Tibial nerve (tissue), 4 donors: ENCODE measurements at regions not wholly inside any gene's neighbourhood (a gene's known extent, or its start where the extent isn't known, plus 50 kb on each side); places are given as distances from the start of the nearest gene placed in this dataset.

Source experiments
- EP300 ChIP-seq, 2 donors: sonication (generic); formaldehyde crosslinking; IDR thresholded peaks; one replicate each; pipeline ENCODE4 v1.6.1; 2017; ENCODE audit warnings: antibody characterized with exemption in 2 of 2, mild to moderate bottlenecking in 1 of 2
- POLR2A ChIP-seq, 2 donors: fragments of 450-650 bp; IDR thresholded peaks; one replicate each; pipeline ENCODE4 v1.6.1; 2017; ENCODE audit warnings: antibody characterized with exemption in 2 of 2, mild to moderate bottlenecking in 2 of 2, moderate library complexity in 2 of 2
- TF ChIP-seq, protein P1 (sequence below), 5 experiments: fragments of 200-600 bp in 3 of 5; fragments of 450-650 bp in 2 of 5; sonication (generic) in 3 of 5; IDR thresholded peaks; one replicate each; pipeline ENCODE4 v1.5.1; 2016 to 2019; ENCODE audit warnings: antibody characterized with exemption in 5 of 5, mild to moderate bottlenecking in 3 of 5, moderate library complexity in 2 of 5

DNA sequence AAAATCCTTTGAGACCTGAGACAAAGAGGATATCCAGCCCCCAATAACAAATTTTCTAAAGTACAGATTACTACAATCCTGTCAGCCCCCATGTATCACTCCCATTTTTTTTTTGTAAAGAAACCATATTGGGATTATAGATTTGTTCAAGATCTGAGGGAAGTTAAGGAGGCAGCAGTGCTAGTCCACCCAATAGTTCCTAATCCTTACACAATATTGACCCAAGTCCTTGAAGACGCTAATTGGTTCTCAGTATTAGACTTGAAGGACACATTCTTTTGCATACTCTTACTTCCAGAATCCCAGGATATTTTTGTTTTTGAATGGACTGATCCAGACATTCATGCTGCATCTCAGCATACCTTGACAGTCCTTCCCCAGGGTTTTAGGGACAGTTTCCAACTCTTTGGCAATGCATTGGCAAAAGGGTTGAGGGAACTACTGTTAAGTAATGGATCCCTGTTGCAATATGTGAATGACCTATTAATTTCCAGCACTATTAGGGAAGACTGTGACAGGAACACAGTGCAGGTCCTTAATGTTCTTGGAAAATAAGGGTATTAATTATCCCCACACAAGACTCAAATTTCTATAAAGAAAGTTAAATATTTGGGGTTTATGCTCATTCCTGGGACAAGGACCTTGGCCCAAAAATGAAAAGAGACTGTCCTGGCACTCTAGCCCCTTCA, 1519.5 kb upstream of the SEL1L start:
- TF ChIP-seq, protein P1, sequence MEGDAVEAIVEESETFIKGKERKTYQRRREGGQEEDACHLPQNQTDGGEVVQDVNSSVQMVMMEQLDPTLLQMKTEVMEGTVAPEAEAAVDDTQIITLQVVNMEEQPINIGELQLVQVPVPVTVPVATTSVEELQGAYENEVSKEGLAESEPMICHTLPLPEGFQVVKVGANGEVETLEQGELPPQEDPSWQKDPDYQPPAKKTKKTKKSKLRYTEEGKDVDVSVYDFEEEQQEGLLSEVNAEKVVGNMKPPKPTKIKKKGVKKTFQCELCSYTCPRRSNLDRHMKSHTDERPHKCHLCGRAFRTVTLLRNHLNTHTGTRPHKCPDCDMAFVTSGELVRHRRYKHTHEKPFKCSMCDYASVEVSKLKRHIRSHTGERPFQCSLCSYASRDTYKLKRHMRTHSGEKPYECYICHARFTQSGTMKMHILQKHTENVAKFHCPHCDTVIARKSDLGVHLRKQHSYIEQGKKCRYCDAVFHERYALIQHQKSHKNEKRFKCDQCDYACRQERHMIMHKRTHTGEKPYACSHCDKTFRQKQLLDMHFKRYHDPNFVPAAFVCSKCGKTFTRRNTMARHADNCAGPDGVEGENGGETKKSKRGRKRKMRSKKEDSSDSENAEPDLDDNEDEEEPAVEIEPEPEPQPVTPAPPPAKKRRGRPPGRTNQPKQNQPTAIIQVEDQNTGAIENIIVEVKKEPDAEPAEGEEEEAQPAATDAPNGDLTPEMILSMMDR (IDR thresholded peaks at IDR 0.05) = no peak
- TF ChIP-seq POLR2A (IDR thresholded peaks at IDR 0.05) (no peak), EP300 (IDR thresholded peaks at IDR 0.05) (no peak)
